GM10248 (cell line): ENCODE measurements at regions not wholly inside any gene's neighbourhood (a gene's known extent, or its start where the extent isn't known, plus 50 kb on each side); places are given as distances from the start of the nearest gene placed in this dataset.

Experiments
- CTCF ChIA-PET: fragments of 300-600 bp; sonication (Branson Sonifier 250); formaldehyde crosslinking; extraction: SDS; loops from one replicate; lab custom pipeline; 2021; ENCODE audit warnings: antibody characterized with exemption; lab: Yijun Ruan, JAX
- POLR2A ChIA-PET: fragments of 350-650 bp; sonication (Branson Sonifier 250); formaldehyde crosslinking; extraction: SDS; loops from one replicate; lab custom pipeline; 2020; ENCODE audit warnings: antibody characterized with exemption; lab: Yijun Ruan, JAX
- DNase-seq: peaks from one replicate; pipeline ENCODE4 v3.0.0; 2012; ENCODE audit errors: extremely low spot score
- TF ChIP-seq, protein P1 (sequence below): IDR thresholded peaks from 2 replicates; pipeline ENCODE4 v1.5.1; 2012; ENCODE audit warnings: mild to moderate bottlenecking, low read depth; ENCODE audit errors: extremely low read depth, missing control alignments, control extremely low read depth

DNA sequence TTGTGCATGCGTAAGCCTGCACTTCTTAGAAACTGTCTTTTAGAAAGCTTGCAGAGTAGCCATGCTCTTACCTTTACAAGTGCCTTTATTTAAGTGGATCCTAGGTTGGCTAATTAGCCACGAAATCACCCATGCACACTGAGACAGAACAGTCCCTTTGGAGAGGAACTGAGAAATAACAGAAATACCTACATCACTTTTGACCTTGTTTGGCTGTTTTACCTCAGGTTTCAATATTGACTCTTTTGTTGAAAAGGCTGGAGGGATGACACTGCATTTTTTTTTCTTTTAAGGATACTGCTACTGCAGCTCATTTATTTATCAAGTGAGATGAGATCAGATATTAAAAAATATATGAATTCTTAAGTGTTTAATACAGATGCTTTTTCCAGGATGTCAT is 155.6 kb upstream of the GOLIM4 start:
- TF ChIP-seq, protein P1, sequence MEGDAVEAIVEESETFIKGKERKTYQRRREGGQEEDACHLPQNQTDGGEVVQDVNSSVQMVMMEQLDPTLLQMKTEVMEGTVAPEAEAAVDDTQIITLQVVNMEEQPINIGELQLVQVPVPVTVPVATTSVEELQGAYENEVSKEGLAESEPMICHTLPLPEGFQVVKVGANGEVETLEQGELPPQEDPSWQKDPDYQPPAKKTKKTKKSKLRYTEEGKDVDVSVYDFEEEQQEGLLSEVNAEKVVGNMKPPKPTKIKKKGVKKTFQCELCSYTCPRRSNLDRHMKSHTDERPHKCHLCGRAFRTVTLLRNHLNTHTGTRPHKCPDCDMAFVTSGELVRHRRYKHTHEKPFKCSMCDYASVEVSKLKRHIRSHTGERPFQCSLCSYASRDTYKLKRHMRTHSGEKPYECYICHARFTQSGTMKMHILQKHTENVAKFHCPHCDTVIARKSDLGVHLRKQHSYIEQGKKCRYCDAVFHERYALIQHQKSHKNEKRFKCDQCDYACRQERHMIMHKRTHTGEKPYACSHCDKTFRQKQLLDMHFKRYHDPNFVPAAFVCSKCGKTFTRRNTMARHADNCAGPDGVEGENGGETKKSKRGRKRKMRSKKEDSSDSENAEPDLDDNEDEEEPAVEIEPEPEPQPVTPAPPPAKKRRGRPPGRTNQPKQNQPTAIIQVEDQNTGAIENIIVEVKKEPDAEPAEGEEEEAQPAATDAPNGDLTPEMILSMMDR, result no peak
- POLR2A ChIA-PET, result no interaction called here
- peak; percentile 63 for DNase-seq
- CTCF ChIA-PET, result interaction anchor here (1.0 to 2.2 kb wide), 6 partner anchors 9 to 40 kb away, joined by 3 to 12 read pairs (median 5); no protein-coding TSS in a partner anchor

DNA sequence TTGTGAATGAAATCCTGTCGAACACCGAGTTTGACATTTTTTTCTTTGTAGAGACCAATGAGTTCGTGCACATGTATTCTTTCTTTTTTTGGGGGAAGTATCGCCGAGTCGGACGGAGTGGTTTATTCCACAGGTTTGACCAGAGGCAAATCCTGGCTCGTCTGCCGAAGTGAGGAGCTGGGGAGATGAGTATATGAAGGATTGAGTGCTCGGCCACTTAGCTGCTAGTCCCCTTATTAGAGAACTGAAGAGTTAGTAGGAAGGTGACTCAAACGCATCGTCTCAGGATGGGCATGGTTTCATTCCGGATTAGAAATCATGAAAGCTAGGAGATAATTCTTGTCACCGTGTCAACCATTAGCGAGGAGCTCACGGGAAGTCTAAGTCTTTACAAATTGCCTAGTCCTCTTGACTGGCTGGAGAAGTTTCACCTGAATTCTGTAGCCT is 154.7 kb upstream of the GOLIM4 start:
- DNase-seq, result peak; percentile 25
- CTCF ChIA-PET, result interaction anchor here (0.8 to 2.2 kb wide), 8 partner anchors 9 to 216 kb away, joined by 3 to 12 read pairs (median 4); no protein-coding TSS in a partner anchor
- POLR2A ChIA-PET, result no interaction called here
- TF ChIP-seq, protein P1, result no peak

DNA sequence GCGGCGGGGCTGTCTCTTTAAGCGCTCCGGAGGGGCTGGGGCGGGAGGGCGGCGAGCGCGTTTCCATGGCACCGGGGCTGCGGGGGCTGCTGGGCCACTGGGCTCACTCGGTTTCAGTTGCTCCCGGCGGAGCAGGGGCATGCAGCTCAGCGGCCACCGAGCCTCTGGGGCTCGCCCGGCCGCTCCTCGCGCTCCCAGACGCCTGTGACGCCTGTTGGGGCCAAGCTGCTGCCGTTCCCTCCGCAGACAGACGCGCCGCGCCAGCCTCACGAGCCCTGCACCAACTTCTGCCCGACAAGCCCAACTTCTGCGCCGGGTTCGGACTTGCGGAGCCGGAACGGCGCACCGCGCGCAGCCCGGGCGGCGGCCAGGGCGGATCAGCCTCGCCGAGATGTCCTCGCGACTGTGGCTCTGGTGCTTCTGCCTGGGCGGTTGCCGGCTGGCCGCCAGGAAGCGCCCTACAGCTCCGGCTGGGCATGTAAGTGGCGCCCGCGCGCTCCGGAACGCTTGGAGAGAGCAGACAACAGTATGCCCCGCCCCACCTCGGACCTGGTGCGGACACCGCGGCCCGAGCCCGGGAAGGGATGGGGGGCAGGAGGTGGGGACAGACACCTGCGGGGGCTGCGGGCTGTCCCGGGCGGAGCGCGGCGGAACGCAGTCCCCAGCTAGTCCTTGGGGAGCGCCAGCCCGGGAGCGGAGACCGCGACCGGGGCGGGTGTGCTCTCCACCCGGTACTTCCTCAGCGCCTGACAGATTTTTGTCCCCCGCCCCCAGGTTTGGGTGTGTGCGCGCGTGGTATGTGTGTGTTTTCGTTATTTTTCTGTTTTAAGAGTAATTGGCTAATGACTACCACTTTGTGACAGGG is 154.1 kb upstream of the GOLIM4 start:
- DNase-seq, result peak; percentile 87
- ChIA-PET CTCF (interaction anchor here (0.6 to 2.2 kb wide), 12 partner anchors 9 to 371 kb away, joined by 3 to 12 read pairs (median 4); no protein-coding TSS in a partner anchor), POLR2A (no interaction called here)
- TF ChIP-seq, protein P1, result peak; percentile 49

DNA sequence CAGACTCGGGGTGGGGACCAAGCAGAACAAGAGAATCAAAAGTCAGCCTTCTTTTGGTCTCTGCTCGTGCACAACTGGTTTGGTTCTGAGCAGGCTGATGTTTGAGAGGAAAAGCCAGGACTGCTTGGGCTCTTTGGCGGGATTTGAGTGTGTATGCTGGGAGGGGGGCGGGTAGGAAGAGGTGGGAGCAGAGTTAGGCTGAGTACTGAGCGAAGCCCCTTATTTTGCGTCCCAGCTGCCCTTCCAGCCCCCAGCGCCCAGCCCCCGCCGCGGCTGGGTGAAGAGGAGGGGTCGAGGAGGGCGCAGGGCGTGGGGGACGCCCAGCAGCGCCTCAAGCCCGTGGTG is 153.5 kb upstream of the GOLIM4 start:
- TF ChIP-seq, protein P1, result no peak
- DNase-seq, result peak; percentile 57
- CTCF ChIA-PET, result interaction anchor here (0.6 to 2.2 kb wide), 7 partner anchors 9 to 371 kb away, joined by 3 to 12 read pairs (median 4); no protein-coding TSS in a partner anchor
- POLR2A ChIA-PET, result interaction anchor here (0.6 to 0.7 kb wide), 2 partner anchors 249 to 1621 kb away, joined by 3 read pairs; no protein-coding TSS in a partner anchor

DNA sequence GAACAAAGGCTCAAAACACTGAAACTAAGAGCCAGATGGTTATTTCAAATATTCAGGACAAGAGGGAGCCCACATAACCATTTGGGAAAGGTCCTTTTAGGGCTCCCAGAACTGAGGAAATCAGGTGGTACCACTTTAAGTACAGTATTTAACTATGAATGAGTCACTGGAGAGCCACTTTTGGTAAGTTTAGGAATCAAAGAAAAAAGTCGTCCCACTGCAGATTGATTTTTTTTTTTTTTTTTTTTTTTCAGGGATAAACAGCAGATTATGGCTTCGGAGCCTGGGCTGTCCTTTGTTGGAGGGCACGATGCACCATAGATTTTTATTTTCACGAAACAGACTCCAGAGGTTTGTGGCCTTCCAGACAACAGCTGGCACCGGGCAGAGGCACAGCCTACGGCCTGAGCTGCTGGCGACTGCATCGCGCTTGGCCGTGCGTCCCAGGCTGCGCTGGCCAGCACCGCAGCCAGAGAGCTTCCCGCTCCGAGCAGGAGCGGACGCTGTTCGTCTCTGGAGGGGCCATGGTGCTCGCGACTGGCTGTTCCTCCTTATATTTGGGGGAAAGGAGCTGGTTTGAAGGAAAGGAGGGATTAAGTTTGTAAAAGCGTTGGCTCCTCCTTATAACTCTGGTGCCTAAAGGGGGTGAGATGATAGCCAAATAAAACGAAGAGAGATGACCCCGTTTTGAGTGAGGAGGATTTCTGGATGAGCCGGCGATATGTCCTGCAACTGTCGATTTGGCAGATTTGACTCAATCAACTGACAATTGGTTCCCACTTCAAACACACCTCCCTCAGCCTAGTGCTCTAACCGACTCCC is 152.9 kb upstream of the GOLIM4 start:
- peak; percentile 33 for DNase-seq
- TF ChIP-seq, protein P1, result no peak
- CTCF ChIA-PET, result interaction anchor here (0.6 to 1.2 kb wide), 4 partner anchors 12 to 217 kb away, joined by 3 to 4 read pairs (median 4); no protein-coding TSS in a partner anchor
- POLR2A ChIA-PET, result interaction anchor here (0.6 to 0.7 kb wide), 2 partner anchors 249 to 1622 kb away, joined by 3 read pairs; no protein-coding TSS in a partner anchor

DNA sequence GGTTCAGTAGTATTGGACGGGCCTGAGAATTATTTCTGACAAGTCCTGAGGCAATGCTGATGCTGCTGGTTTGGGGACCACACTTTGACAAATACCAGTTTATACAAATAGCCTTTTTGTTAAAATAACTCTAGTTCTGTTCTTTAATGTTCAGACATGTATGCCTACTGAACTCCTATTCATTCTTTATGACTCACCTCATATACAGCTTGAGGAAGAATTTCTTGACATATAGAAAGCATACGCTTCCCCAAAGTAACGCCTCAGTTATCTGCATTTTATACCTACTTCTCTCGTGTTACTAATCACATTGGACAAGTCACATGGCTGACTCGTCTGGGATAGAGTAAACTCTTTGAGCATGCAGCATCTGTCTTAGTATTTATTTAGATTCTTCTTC is 145.4 kb upstream of the GOLIM4 start:
- ChIA-PET CTCF (no interaction called here), POLR2A (no interaction called here)
- DNase-seq, result no peak
- TF ChIP-seq, protein P1, result no peak
